Neural progenitor cell (in vitro differentiated cells): ENCODE measurements at regions not wholly inside any gene's neighbourhood (a gene's known extent, or its start where the extent isn't known, plus 50 kb on each side); places are given as distances from the start of the nearest gene placed in this dataset.

Experiments used
- CTCF ChIP-seq: fragments of 200-600 bp; sonication (generic); IDR thresholded peaks from 2 replicates; pipeline ENCODE4 v1.5.1; 2017; ENCODE audit warnings: antibody characterized with exemption, mild to moderate bottlenecking
- EZH2 ChIP-seq: fragments of 200-600 bp; sonication (generic); IDR thresholded peaks from 2 replicates; pipeline ENCODE4 v1.6.1; 2017; ENCODE audit warnings: antibody characterized with exemption, mild to moderate bottlenecking, moderate library complexity

GRCh38 chr6:15114061-15114460 lies 131.8 kb upstream of the JARID2 start:
- TF ChIP-seq CTCF, result no peak
- TF ChIP-seq EZH2, result no peak
